ENCODE measurements at regions not wholly inside any gene's neighbourhood (a gene's known extent, or its start where the extent isn't known, plus 50 kb on each side); places are given as distances from the start of the nearest gene placed in this dataset.

GRCh38 chr1:219778793-219779369 lies 149.5 kb downstream of the SLC30A10 start:
- no peaks in the 10 kb centered on the region for H3K27me3 ChIP-seq
- no peak overlapping the region for H3K27ac ChIP-seq
- H3K4me3 ChIP-seq = no peak overlapping the region
- TF ChIP-seq CTCF (IDR thresholded peaks at IDR 0.05) = no peak
- no peaks in the 10 kb centered on the region for H3K4me1 ChIP-seq
- no peak for DNase-seq (ENCODE audit: low spot score in 2 of 2)
- intact Hi-C loops (cut with DNase I) = no loop called here
- H3K36me3 ChIP-seq = no peaks in the 10 kb centered on the region
- no peaks in the 10 kb centered on the region for H3K9me3 ChIP-seq

GRCh38 chr1:219778110-219778509 lies 150.2 kb downstream of the SLC30A10 start:
- Histone ChIP-seq H3K9me3 (no peaks in the 10 kb centered on the region), H3K27me3 (no peaks in the 10 kb centered on the region), H3K4me1 (no peaks in the 10 kb centered on the region), H3K4me3 (no peak overlapping the region), H3K36me3 (no peaks in the 10 kb centered on the region), H3K27ac (no peak overlapping the region)
- intact Hi-C loops (cut with DNase I) = no loop called here
- DNase-seq (ENCODE audit: low spot score in 2 of 2) = no peak
- no peak for TF ChIP-seq CTCF (IDR thresholded peaks at IDR 0.05)

GRCh38 chr1:219774386-219774785 lies 154.0 kb downstream of the SLC30A10 start:
- TF ChIP-seq CTCF (IDR thresholded peaks at IDR 0.05) = no peak
- no peaks in the 10 kb centered on the region for H3K36me3 ChIP-seq

GRCh38 chr1:219773775-219774174 lies 154.6 kb downstream of the SLC30A10 start:
- no peak for TF ChIP-seq CTCF (IDR thresholded peaks at IDR 0.05)
- Histone ChIP-seq H3K27me3 (no peaks in the 10 kb centered on the region), H3K9me3 (no peaks in the 10 kb centered on the region), H3K4me1 (no peaks in the 10 kb centered on the region), H3K36me3 (no peaks in the 10 kb centered on the region), H3K27ac (no peak overlapping the region), H3K4me3 (no peak overlapping the region)
- DNase-seq (ENCODE audit: low spot score in 2 of 2) = no peak
- intact Hi-C loops (cut with DNase I) = no loop called here

More at GRCh38 chr1:219774386-219774785, 154.0 kb downstream of the SLC30A10 start:
- intact Hi-C loops (cut with DNase I) = no loop called here
- H3K4me3 ChIP-seq = no peak overlapping the region
- H3K4me1 ChIP-seq = no peaks in the 10 kb centered on the region
- H3K27me3 ChIP-seq = no peaks in the 10 kb centered on the region
- H3K9me3 ChIP-seq = no peaks in the 10 kb centered on the region
- no peak overlapping the region for H3K27ac ChIP-seq
- no peak for DNase-seq (ENCODE audit: low spot score in 2 of 2)

GRCh38 chr1:219773110-219773509 lies 155.2 kb downstream of the SLC30A10 start:
- no peak for DNase-seq (ENCODE audit: low spot score in 2 of 2)
- no peaks in the 10 kb centered on the region for H3K9me3 ChIP-seq
- no peaks in the 10 kb centered on the region for H3K36me3 ChIP-seq
- H3K27ac ChIP-seq = no peak overlapping the region
- H3K4me1 ChIP-seq = no peaks in the 10 kb centered on the region
- H3K4me3 ChIP-seq = no peak overlapping the region
- no peak for TF ChIP-seq CTCF (IDR thresholded peaks at IDR 0.05)
- no peaks in the 10 kb centered on the region for H3K27me3 ChIP-seq
- intact Hi-C loops (cut with DNase I) = no loop called here
